Nephron (organoid): ENCODE measurements at regions not wholly inside any gene's neighbourhood (a gene's known extent, or its start where the extent isn't known, plus 50 kb on each side); places are given as distances from the start of the nearest gene placed in this dataset.
A peak's percentile ranks its signal among the peaks of the same experiment; 100 is the strongest.
"Not testable (repeated sequence)": the region's sequence is repeated elsewhere in the genome, so short reads cannot be mapped to it uniquely, and the experiment has no call there.

Source experiments
- H3K27ac Mint-ChIP-seq, 3 experiments: 2 replicates each; pipeline ENCODE4 v1.8.0; 2020; ENCODE audit warnings: mixed read lengths in 3 of 3, mild to moderate bottlenecking in 2 of 3, moderate library complexity in 1 of 3
- H3K27me3 Mint-ChIP-seq: 2 replicates; pipeline ENCODE4 v1.8.0; 2021; ENCODE audit warnings: low read depth, mild to moderate bottlenecking, moderate library complexity, mixed read lengths
- H3K36me3 Mint-ChIP-seq: 2 replicates; pipeline ENCODE4 v1.8.0; 2020; ENCODE audit warnings: low read depth, mixed read lengths
- H3K4me1 Mint-ChIP-seq: 2 replicates; pipeline ENCODE4 v1.8.0; 2020; ENCODE audit warnings: mixed read lengths
- H3K4me3 Mint-ChIP-seq, 3 experiments: 2 replicates each; pipeline ENCODE4 v1.8.0; 2020; ENCODE audit warnings: mild to moderate bottlenecking in 3 of 3, mixed read lengths in 3 of 3, moderate library complexity in 2 of 3
- H3K9me3 Mint-ChIP-seq: 2 replicates; pipeline ENCODE4 v1.8.0; 2020; ENCODE audit warnings: mixed read lengths
- CTCF ChIP-seq, 3 experiments: fragments of 200-600 bp; sonication (generic); IDR thresholded peaks; one replicate each; pipeline ENCODE4 v1.5.0; 2021; ENCODE audit warnings: antibody characterized with exemption in 3 of 3; ENCODE audit not compliant: unreplicated experiment in 3 of 3

GRCh38 chrX:25503826-25504225 lies 488.1 kb upstream of the ARX start:
- no peak for TF ChIP-seq CTCF (IDR thresholded peaks at IDR 0.05; ENCODE audit: unreplicated experiment in 3 of 3)
- Mint-ChIP-seq H3K27ac (no peak overlapping the region), H3K36me3 (no peaks in the 10 kb centered on the region), H3K9me3 (no peaks in the 10 kb centered on the region), H3K4me1 (no peaks in the 10 kb centered on the region), H3K4me3 (no peak overlapping the region), H3K27me3 (no peaks in the 10 kb centered on the region)

GRCh38 chrX:25507801-25508200 lies 492.0 kb upstream of the ARX start:
- no peaks in the 10 kb centered on the region for H3K36me3 Mint-ChIP-seq
- H3K27ac Mint-ChIP-seq, result no peak overlapping the region
- no peak overlapping the region for H3K4me3 Mint-ChIP-seq
- H3K9me3 Mint-ChIP-seq, result peaks cover 9% of the 10 kb centered on the region
- TF ChIP-seq CTCF (IDR thresholded peaks at IDR 0.05; ENCODE audit: unreplicated experiment in 3 of 3), result no peak
- no peaks in the 10 kb centered on the region for H3K27me3 Mint-ChIP-seq
- no peaks in the 10 kb centered on the region for H3K4me1 Mint-ChIP-seq

- no peak for TF ChIP-seq CTCF (IDR thresholded peaks at IDR 0.05; ENCODE audit: unreplicated experiment in 3 of 3)
- no peaks in the 10 kb centered on the region for H3K9me3 Mint-ChIP-seq
- no peak overlapping the region for H3K4me3 Mint-ChIP-seq
- no peaks in the 10 kb centered on the region for H3K27me3 Mint-ChIP-seq
- H3K27ac Mint-ChIP-seq, result no peak overlapping the region
- peaks cover 6% of the 10 kb centered on the region for H3K4me1 Mint-ChIP-seq
- H3K36me3 Mint-ChIP-seq, result no peaks in the 10 kb centered on the region
Measured at GRCh38 chrX:25519258-25519657, 503.5 kb upstream of the ARX start.

- not testable (repeated sequence) for H3K27me3 Mint-ChIP-seq, H3K36me3 Mint-ChIP-seq, H3K4me3 Mint-ChIP-seq, H3K9me3 Mint-ChIP-seq, H3K4me1 Mint-ChIP-seq, H3K27ac Mint-ChIP-seq
Measured at GRCh38 chrX:25522443-25523010, 506.8 kb upstream of the ARX start.

GRCh38 chrX:25523574-25524540 lies 508.1 kb upstream of the ARX start:
- H3K4me1 Mint-ChIP-seq, result peaks cover 6% of the 10 kb centered on the region
- no peaks in the 10 kb centered on the region for H3K36me3 Mint-ChIP-seq
- peak overlapping the region in 2 of 3 experiments; percentile 13 to 16 for H3K4me3 Mint-ChIP-seq
- peak overlapping the region in 2 of 3 experiments; percentile 28 to 43 for H3K27ac Mint-ChIP-seq
- peak; percentile 44 to 49 (median 44) for TF ChIP-seq CTCF (IDR thresholded peaks at IDR 0.05; ENCODE audit: unreplicated experiment in 3 of 3)
- no peaks in the 10 kb centered on the region for H3K27me3 Mint-ChIP-seq
- no peaks in the 10 kb centered on the region for H3K9me3 Mint-ChIP-seq

GRCh38 chrX:25527156-25527555 lies 511.4 kb upstream of the ARX start:
- Mint-ChIP-seq H3K27me3 (no peaks in the 10 kb centered on the region), H3K27ac (peak overlapping the region in 1 of 3 experiments; percentile 24), H3K36me3 (no peaks in the 10 kb centered on the region), H3K9me3 (no peaks in the 10 kb centered on the region), H3K4me3 (no peak overlapping the region), H3K4me1 (peaks cover 6% of the 10 kb centered on the region)
- no peak for TF ChIP-seq CTCF (IDR thresholded peaks at IDR 0.05; ENCODE audit: unreplicated experiment in 3 of 3)
